ENCODE measurements at regions not wholly inside any gene's neighbourhood (a gene's known extent, or its start where the extent isn't known, plus 50 kb on each side); places are given as distances from the start of the nearest gene placed in this dataset.

DNA sequence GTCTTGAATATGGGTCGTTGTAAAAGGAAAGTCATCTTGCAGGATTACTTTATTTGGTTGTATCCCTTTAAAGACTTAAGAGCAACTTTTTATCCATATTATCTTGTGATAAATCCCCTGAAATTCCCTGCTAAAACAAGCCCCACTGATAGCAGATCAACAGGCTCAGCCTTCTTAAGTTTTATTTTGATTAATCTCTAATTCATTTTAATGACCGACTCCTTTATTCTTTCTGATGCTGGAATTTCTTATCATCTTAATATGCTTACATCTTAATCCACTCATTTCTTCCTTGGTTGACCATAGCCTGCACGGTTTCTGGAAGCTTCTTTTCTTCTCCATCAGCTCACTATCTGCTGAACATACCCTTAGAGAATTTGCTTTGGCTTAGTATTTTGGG lies 188.5 kb upstream of the CCDC68 start:
- no peaks in the 10 kb centered on the region for H3K4me1 ChIP-seq (ENCODE audit: control insufficient read depth, insufficient read depth, low read length)
- POLR2A ChIA-PET: no interaction called here
- no peaks in the 10 kb centered on the region for H3K36me3 ChIP-seq (ENCODE audit: control insufficient read depth in 2 of 2, insufficient read depth in 1 of 2, low read length in 2 of 2)
- H3K4me3 ChIP-seq (ENCODE audit: low read depth, low read length): no peak overlapping the region
- H3K9me3 ChIP-seq (ENCODE audit: control insufficient read depth, insufficient read depth, low read depth, low read length): no peaks in the 10 kb centered on the region
- no peak overlapping the region for H3K27ac ChIP-seq (ENCODE audit: extremely low read depth, low read depth, low read length)
- TF ChIP-seq SCRT1 (tag by site-specific recombination; IDR thresholded peaks at IDR 0.05; ENCODE audit: borderline replicate concordance) (no peak), ZNF747 (tag by site-specific recombination; IDR thresholded peaks at IDR 0.05) (no peak), GLIS2 (tag by site-specific recombination; IDR thresholded peaks at IDR 0.05) (no peak), YY2 (tag by site-specific recombination; IDR thresholded peaks at IDR 0.05) (no peak), ZNF585B (tag by site-specific recombination; IDR thresholded peaks at IDR 0.05) (no peak), KLF16 (tag by site-specific recombination; IDR thresholded peaks at IDR 0.05) (no peak), ZNF24 (tag by site-specific recombination; IDR thresholded peaks at IDR 0.05) (no peak), MYNN (tag by site-specific recombination; IDR thresholded peaks at IDR 0.05; ENCODE audit: borderline replicate concordance) (no peak), IKZF3 (tag by site-specific recombination; IDR thresholded peaks at IDR 0.05) (no peak), SCRT2 (tag by site-specific recombination; IDR thresholded peaks at IDR 0.05) (no peak), ZNF211 (tag by site-specific recombination; IDR thresholded peaks at IDR 0.05; ENCODE audit: low read depth) (no peak)
- TF ChIP-seq, protein P1, sequence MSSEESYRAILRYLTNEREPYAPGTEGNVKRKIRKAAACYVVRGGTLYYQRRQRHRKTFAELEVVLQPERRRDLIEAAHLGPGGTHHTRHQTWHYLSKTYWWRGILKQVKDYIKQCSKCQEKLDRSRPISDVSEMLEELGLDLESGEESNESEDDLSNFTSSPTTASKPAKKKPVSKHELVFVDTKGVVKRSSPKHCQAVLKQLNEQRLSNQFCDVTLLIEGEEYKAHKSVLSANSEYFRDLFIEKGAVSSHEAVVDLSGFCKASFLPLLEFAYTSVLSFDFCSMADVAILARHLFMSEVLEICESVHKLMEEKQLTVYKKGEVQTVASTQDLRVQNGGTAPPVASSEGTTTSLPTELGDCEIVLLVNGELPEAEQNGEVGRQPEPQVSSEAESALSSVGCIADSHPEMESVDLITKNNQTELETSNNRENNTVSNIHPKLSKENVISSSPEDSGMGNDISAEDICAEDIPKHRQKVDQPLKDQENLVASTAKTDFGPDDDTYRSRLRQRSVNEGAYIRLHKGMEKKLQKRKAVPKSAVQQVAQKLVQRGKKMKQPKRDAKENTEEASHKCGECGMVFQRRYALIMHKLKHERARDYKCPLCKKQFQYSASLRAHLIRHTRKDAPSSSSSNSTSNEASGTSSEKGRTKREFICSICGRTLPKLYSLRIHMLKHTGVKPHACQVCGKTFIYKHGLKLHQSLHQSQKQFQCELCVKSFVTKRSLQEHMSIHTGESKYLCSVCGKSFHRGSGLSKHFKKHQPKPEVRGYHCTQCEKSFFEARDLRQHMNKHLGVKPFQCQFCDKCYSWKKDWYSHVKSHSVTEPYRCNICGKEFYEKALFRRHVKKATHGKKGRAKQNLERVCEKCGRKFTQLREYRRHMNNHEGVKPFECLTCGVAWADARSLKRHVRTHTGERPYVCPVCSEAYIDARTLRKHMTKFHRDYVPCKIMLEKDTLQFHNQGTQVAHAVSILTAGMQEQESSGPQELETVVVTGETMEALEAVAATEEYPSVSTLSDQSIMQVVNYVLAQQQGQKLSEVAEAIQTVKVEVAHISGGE (tag by site-specific recombination; conservative IDR thresholded peaks at IDR 0.05; ENCODE audit: low read depth): no peak
- TF ChIP-seq, protein P2, sequence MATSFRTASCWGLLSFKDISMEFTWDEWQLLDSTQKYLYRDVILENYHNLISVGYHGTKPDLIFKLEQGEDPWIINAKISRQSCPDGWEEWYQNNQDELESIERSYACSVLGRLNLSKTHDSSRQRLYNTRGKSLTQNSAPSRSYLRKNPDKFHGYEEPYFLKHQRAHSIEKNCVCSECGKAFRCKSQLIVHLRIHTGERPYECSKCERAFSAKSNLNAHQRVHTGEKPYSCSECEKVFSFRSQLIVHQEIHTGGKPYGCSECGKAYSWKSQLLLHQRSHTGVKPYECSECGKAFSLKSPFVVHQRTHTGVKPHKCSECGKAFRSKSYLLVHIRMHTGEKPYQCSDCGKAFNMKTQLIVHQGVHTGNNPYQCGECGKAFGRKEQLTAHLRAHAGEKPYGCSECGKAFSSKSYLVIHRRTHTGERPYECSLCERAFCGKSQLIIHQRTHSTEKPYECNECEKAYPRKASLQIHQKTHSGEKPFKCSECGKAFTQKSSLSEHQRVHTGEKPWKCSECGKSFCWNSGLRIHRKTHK (tag by site-specific recombination; IDR thresholded peaks at IDR 0.05): no peak
- CTCF ChIA-PET: interaction anchor here (1.0 kb wide), 1 partner anchor 1428 kb away, joined by 3 read pairs; no protein-coding TSS in a partner anchor

DNA sequence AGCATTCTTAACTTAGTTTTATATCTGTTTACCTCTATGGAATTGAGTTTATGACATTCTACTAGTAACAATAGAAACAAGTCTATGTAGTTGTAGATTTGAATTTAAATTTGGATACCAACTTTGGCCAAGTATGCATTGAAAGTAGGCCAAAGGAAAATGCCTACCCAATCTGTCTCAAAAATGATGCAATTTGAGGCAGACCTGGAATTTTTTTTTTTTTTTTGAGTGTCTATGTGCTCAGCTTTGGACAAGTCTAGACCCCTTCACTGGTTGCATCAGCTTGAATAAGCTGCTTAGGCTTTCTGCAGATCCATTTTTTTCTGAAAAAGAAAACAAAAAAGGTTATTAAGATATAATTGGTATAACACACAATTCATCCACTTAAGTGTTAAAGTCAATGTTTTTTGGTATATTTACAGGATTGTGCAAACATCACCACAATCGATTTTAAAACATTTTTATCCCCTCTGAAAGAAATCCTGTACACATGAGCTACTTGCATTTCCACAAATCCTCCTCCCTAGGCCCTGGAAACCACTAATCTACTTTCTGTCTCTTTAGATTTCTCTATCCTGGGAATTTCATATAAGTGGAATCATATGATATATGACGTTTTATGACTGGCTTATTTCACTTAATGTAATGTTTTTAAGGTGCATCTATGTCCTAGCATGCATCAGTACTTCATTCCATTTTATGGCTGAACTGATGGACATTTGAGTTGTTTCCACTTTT lies 185.1 kb upstream of the CCDC68 start:
- Histone ChIP-seq H3K36me3 (ENCODE audit: control insufficient read depth in 2 of 2, insufficient read depth in 1 of 2, low read length in 2 of 2) (no peaks in the 10 kb centered on the region), H3K4me1 (ENCODE audit: control insufficient read depth, insufficient read depth, low read length) (no peaks in the 10 kb centered on the region), H3K9me3 (ENCODE audit: control insufficient read depth, insufficient read depth, low read depth, low read length) (no peaks in the 10 kb centered on the region), H3K27ac (ENCODE audit: extremely low read depth, low read depth, low read length) (no peak overlapping the region), H3K4me3 (ENCODE audit: low read depth, low read length) (no peak overlapping the region)
- TF ChIP-seq, protein P3, sequence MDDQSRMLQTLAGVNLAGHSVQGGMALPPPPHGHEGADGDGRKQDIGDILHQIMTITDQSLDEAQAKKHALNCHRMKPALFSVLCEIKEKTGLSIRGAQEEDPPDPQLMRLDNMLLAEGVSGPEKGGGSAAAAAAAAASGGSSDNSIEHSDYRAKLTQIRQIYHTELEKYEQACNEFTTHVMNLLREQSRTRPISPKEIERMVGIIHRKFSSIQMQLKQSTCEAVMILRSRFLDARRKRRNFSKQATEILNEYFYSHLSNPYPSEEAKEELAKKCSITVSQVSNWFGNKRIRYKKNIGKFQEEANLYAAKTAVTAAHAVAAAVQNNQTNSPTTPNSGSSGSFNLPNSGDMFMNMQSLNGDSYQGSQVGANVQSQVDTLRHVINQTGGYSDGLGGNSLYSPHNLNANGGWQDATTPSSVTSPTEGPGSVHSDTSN (CRISPR knock-in tag; IDR thresholded peaks at IDR 0.05): no peak
- TF ChIP-seq ZNF530 (tag by site-specific recombination; IDR thresholded peaks at IDR 0.05; ENCODE audit: low read depth) (no peak), ZNF366 (tag by site-specific recombination; conservative IDR thresholded peaks at IDR 0.05) (no peak), ZIC2 (tag by site-specific recombination; IDR thresholded peaks at IDR 0.05) (no peak), ZFHX2 (tag by site-specific recombination; conservative IDR thresholded peaks at IDR 0.05) (no peak), MYNN (tag by site-specific recombination; IDR thresholded peaks at IDR 0.05; ENCODE audit: borderline replicate concordance) (no peak), GLIS1 (tag by site-specific recombination; IDR thresholded peaks at IDR 0.05) (no peak), ZNF48 (tag by site-specific recombination; IDR thresholded peaks at IDR 0.05) (no peak)
- TF ChIP-seq, protein P4, sequence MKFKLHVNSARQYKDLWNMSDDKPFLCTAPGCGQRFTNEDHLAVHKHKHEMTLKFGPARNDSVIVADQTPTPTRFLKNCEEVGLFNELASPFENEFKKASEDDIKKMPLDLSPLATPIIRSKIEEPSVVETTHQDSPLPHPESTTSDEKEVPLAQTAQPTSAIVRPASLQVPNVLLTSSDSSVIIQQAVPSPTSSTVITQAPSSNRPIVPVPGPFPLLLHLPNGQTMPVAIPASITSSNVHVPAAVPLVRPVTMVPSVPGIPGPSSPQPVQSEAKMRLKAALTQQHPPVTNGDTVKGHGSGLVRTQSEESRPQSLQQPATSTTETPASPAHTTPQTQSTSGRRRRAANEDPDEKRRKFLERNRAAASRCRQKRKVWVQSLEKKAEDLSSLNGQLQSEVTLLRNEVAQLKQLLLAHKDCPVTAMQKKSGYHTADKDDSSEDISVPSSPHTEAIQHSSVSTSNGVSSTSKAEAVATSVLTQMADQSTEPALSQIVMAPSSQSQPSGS (tag by site-specific recombination; IDR thresholded peaks at IDR 0.05; ENCODE audit: low read depth): no peak
- TF ChIP-seq, protein P5, sequence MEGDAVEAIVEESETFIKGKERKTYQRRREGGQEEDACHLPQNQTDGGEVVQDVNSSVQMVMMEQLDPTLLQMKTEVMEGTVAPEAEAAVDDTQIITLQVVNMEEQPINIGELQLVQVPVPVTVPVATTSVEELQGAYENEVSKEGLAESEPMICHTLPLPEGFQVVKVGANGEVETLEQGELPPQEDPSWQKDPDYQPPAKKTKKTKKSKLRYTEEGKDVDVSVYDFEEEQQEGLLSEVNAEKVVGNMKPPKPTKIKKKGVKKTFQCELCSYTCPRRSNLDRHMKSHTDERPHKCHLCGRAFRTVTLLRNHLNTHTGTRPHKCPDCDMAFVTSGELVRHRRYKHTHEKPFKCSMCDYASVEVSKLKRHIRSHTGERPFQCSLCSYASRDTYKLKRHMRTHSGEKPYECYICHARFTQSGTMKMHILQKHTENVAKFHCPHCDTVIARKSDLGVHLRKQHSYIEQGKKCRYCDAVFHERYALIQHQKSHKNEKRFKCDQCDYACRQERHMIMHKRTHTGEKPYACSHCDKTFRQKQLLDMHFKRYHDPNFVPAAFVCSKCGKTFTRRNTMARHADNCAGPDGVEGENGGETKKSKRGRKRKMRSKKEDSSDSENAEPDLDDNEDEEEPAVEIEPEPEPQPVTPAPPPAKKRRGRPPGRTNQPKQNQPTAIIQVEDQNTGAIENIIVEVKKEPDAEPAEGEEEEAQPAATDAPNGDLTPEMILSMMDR (tag by site-specific recombination; IDR thresholded peaks at IDR 0.05): no peak
- CTCF ChIA-PET: no interaction called here
- POLR2A ChIA-PET: no interaction called here

All from HEK293 (cell line).